Islet of Langerhans (tissue), 1 donor: ENCODE measurements at regions not wholly inside any gene's neighbourhood (a gene's known extent, or its start where the extent isn't known, plus 50 kb on each side); places are given as distances from the start of the nearest gene placed in this dataset.

Source experiments
- FAIRE-seq: peaks from one replicate; lab custom pipeline; 2011; peaks lifted over from hg19 to GRCh38; lab: Jason Lieb, UNC

DNA sequence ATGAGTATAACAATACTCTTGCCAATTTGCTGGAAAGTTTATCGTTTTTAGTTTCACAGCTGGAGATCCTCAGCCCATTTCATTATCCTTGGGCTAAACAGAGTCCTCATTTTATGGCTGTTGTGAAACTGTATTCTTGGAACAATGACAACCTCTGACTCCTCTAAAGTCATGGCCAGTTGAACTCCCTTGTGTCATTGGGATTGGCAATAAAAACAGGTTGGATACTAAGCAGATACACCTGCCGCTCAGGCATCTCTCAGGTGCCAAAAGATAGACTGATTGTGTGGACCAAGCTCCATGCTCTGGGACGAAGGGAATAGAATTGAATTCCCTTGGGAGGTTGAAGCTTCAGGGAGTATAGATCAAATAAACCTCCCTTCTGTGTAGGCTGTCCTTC lies 182.2 kb downstream of the WDR11 start:
- FAIRE-seq: no peak

DNA sequence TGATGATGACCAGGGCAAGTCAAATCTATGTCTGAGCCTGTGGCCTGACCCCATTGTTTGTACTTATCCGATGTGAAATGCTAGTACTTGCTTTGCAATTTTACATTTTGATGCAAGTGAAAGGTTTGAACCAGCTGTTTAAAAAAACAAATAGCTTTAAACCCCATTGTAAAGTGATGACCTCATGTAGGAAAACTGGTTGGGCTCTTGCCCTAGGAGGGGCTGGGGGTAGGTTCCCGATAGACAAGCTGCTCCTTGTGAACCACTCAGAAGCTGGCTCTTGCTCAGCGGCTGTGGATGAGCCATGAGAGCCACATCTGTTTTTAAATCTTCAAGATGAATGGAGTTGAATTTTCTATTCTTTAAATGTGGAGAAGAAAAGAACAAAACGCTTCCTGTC lies 185.3 kb downstream of the WDR11 start:
- no peak for FAIRE-seq

DNA sequence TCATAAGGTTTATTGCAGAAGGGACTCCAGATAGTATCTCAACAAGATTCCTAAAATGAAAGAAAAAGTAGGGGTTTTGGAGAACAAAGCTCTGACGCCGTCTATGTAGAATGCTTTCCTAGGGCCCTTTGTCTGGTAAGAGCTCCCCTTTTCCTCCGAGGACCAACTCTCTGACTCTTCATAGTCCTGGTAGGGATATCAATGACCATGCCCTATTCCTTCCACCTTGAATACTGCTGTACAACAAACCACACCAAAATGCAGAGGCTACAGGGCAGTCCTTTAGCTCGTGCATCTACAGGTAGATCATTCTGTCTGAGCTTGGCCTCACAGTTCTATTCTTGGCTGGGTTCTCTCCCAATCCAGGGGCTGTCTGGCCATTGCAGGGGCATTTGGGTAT lies 190.3 kb downstream of the WDR11 start:
- no peak for FAIRE-seq

DNA sequence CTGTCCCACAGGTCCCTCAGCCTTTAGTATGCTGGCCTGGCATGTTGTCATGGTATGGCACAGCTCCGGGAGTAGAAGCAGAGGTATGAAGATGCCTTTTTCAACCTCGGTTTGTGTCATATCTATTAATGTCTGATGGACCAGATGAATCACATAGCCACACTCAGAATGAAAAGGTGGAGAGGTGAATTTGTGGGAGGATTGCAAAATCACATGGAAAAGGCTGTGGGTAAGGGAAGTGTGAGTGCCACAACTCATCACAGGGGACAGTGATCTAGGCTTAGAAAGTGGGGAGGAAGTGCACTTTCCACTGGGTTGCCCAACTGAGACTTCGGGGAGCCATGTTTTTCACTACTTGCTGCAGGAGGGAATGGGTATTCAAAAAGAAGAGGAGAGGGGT lies 190.7 kb downstream of the WDR11 start:
- no peak for FAIRE-seq

DNA sequence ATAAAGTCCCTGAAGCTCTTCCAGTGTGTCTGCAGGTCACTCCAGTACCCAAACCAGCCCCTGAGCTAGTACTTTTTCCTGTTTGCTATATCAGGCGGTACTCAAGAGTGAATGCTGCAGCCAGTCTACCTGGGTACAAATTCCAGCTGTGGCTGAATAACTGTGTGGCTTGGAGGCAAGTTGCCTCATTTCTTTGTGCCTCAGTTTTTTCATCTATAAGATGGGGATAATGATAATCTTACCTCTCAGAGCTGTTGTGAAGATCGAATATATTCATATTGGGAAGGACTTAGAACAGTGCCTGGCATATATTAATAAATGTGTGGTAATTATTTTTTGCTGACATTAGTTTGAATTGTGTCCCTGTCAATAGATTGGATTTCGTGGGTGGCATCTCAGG lies 191.2 kb downstream of the WDR11 start:
- no peak for FAIRE-seq

DNA sequence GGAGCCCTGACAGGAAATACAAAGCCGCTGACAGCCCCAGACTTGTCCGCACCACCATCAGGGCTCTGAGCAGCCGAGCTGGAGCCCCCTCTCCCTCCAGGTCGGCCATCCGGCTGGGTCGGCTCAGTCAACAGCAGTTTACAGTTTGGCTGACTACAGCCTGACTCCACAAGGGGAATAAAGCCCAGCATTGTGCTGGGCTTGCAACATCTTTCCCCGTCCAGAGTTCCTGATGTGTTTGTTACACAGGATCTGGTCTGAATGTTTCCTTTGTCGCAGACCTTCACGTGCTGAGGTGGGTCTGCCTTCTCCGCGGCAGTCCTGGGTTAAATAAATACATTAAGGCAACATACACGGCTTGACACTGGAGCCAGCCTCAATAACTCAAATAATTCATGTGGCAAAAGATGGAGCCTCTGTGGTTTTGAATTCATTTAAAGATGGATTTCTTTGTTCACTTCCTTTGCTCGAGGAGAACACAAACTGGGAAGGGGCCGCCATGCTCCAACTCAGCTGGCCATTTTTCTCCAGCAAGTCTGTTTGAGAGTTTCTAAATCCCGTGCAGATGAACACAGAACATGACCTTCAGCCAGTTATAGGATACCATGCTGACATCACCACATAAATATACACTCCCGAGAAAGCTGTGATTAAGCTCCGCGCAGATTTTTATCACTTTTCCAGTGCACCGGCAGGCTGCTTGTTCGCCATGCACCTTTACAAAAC lies 192.1 kb downstream of the WDR11 start:
- no peak for FAIRE-seq

DNA sequence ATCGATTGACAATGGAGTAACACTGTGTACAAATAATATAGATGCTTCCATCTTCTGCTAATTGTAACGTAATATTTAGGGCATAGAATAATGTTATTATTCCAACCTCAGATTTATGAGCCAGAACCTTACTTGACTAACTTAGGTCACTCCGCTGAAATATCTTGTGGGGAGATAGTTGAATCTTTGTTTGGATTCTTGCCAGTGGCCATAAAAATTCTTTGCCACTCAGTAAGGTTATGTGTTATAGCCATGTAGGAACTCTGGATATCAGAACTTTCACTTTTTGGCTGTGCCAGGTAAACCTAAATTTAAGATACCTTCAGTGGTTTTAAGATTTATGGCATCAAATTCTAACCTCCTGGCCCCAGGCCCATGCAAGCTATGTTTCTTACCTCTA lies 197.6 kb downstream of the WDR11 start:
- no peak for FAIRE-seq

DNA sequence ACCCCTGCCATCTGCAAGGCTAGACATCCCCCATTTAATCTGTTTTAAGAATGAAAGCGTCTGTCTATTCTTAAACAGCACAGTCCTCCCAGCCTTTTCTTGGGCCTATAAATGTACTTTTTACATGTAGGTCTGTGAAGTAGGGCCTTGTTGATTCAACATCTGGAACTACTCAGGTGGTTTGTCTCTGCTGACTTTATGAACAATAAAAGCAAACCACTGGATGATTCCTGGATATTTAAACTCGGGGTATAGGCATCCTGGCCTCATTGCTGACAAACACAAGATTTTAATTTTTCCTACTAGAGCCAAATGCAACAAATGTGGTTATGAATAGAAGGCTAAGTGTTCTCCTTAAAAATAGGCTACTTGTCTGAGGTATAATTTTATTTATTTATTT lies 198.3 kb downstream of the WDR11 start:
- FAIRE-seq: no peak

DNA sequence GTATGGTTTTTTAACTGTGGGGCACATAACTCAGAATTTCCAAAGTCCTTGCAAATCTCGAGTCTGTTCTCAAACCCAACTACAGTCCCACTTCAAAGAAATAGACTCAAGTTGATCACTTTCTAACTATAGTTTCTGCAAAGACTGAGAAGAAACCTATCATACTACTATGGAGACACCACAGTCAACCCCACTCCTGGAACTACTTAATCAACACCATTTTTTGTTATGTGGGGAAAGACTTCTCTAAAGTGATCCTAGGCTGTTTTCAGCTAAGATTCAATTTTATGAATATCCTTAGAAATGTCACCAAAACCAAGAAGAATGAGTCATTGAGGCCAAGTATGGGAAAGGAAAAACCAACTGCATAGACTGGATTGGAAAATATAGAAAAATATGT lies 198.8 kb downstream of the WDR11 start:
- no peak for FAIRE-seq

DNA sequence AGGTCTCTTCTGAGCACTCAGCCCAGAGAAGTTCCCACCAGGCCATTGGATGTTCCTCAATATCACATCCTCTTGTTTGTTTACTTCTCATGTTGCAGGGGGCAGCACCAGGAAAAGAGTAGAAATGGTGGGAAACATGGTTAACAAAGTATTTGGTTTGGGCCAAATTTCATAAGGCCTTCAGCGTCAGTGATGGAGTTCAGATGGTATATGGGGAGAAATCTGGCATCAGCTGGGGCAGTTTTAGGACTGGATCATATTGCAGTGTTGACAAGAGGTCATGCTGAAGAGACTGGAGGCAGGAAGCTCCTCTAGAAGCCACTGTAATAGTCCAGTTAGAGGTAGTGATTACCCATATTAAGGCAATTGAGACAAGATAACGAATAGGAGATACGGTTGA lies 200.0 kb downstream of the WDR11 start:
- FAIRE-seq: no peak

DNA sequence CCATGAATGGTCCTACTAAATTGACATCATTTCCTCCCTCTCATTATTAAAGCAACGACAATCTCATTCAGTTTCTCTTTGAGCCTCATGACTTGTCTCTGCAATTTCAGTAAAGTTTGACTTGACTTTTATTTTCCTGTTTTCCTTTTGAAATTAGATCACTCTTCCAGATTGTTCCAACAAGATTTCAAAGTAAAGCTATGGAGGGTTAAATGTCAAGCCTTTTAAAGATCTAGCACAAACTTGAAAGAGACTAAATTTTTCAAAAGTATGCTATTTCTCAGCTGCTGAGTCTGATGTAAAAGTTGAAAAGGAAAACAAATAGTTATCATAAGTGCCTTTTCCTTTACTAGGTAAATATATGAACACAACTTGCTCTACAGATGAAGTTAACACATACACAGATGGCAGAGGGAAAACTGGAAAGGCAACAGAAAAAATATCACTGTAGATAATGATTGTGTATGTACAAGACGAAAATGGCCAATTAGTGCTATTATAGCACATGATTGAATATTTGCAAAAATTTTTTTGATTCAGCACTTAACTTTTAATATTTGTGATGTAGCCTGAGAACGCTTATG lies 200.6 kb downstream of the WDR11 start:
- no peak for FAIRE-seq

DNA sequence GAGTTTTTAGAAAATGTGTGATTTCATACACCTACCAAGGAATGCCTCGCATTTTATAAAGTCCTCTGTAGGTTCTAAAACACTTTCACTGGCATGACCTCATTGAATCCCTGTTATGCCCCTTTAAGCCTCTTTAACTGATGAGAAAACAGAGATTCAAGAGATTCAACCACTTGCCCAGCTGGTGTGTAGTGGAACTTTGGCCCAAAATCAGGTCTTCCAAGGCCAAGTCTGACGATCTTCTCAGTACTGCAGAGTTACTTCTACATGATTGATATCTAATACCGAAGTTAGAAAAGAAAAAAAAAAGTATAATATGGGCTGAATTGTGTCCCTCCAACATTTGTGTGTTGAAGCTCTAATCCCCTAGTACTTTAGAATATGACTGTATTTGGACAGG lies 202.0 kb downstream of the WDR11 start:
- FAIRE-seq: no peak

DNA sequence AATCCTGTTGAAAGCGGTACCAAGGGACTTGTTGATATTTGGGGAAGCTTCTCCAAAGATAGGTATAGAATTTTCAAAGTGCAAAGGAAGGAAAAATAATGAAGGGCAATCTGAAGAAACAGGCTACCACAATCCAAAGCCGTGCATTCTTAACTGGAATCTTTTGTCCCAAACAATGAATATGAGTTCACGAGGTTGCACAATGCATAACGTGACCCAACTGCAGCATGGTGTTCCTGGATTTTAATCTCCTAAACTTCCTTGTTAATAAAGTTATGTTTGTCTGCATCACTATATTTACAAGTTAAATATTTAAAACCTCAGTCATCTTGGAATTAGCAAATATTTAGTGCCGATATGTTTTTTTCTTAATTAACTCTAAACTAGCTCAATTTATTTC lies 203.7 kb downstream of the WDR11 start:
- no peak for FAIRE-seq

DNA sequence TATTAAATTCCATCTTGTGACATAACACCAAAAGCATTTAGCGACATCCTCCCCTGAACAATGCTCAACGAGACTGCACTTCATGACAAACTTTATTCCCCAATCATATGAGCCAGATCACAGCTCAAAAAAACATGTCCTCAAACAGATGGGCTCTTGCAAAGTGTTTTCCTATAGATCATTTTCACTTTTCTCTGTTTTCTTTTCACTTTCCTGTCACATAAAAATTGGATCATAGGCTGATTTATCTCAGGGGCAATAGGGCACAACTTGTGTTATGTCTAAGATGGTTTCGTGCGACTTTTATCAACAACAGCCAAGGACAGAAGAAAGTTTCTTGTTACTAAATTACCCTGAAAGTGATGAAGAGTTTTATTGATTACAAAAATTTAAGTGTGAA lies 206.1 kb downstream of the WDR11 start:
- FAIRE-seq: no peak

DNA sequence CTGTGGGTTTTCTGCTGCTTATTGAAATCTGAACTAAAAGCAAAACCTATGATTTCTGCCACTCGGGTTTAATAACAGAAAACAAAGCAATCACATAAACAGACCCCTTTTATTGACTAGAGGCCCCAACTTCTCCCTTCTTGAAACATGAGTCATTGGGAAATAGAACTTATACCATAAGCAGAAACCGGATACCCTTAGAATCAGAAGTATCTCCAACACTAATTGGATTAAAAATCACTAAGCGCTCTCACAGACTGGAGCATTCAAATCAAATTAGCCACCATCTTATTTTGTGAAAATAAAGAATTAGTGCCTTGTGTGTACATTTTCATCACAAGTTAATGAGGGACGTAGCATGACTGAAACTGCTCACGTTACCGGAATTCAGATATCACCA lies 206.9 kb downstream of the WDR11 start:
- no peak for FAIRE-seq

DNA sequence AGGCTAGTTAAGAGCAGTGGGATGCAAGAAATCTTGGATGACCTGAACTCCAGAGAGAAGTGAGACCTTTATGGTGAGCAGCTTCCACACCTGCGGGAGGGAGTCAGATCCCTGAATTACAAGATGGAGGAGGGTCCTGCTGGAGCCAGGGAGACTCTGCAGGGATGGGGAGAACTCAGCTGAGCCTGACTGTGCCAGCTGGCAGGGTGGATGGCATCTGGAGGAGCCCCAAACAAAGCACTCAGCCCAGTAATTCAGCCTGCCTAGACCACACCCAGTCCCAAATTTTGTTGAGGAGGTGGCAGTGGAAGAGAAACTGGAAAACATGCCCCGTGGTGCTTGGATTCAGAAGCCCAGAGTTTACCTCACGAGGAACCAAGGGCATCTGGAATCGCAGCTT lies 208.2 kb downstream of the WDR11 start:
- no peak for FAIRE-seq

DNA sequence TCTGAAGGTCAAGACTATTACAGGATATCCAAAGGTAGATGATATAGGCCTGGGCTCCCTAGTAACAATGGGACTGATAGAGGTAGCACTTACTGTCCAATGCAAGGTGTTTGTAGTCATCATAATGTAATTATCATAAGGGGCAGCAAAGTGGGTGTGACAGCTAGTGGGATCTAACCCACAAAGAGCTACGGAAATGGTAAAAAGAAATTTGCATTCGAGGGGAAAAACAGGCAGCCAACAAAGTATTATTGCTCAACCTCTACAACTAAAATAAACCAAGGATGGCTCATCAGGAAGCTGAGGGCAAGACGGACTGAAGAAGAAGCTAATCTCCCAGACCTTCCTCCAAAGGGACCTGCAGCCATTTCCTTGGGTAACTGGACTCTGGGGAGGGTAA lies 211.0 kb downstream of the WDR11 start:
- no peak for FAIRE-seq

DNA sequence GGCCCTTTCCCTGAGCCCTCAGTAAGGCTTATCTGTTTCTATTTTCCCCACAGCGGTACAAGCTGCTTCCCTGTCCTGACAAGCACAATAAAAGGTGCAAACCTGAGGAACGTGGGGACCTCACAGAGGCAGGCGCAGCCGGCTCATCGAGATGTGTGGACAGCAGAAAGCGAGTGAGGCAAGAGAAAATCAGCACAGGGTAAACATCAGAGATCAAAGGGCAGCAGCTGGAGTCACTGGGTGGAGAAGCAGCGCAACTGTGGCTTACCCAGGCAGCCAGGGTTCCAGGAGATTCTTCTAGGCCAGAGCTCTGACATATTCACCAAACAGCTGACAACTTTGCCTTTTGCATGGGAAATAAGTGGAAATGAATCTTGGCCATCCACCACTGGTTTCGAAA lies 212.6 kb downstream of the WDR11 start:
- no peak for FAIRE-seq

DNA sequence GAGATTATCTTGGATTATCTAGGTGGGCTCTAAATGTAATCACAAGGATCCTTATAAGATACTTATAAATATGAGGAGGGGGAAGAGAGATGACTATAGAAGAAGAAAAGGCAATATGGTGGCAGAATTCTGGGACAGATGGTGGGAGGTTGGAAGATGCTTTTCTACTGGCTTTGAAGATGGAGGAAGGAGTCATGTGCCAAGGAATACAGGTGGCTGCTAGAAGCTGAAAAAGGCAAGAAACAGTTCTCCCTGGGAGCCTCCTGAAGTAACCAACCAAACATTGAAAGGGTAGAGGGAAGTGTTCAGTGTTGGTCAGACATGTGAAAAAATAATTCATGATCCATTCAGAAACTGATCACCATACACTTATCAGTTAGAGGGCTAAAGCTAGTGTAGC lies 213.3 kb downstream of the WDR11 start:
- no peak for FAIRE-seq

DNA sequence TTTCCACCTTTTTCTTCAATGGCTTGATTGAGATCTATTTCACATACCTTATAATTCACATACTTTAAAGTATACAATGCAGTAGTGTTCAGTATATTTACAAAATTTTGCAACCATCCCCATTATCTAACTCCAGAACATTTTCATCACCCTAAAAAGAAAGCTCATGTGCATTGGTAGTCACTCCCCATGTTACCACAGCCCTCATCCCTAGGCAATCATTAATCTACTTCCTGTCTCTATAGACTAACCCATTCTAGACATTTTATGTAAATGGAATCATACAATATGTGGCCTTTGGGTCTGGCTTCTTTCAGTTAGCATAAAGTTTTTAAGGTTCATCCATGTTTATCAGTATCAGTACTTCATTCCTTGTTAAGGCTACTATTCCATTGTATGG lies 214.2 kb downstream of the WDR11 start:
- no peak for FAIRE-seq

DNA sequence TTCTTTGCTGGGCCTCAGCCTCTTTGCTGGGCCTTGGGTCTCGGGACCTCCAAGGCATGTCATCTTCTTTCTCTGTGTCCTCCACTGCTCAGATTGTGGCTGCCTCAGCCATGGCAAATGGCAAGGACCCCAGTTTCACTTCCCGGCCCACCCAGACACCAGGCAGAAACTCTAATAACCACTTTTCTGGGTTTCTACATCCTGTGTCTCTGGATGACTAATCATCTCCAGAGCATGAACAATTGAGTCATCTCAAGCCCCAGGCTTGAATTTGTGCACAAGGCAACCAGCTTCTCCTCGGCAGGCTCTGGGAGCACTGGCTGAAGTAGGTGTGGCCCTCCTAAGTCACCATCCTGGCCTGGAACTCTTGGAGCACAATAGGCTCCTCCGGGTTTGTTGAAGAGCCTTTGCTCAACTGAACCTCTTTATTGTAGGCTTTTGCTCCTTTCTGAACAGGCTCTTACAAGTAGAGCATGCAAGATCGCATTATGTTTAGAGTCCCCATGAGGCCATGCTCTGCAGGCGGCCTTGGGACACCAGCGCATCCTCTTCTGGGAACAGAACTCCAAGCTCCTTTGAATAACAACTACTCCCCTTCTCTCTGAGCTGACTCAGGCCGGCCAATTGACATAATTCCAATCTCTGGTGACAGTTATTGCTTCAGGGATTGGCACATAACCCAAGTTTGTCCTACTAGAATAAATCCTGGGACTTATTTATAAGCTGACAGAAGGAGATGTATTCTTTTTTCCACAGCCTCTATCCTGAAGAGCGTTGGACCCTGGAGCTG lies 218.1 kb downstream of the WDR11 start:
- FAIRE-seq: no peak

DNA sequence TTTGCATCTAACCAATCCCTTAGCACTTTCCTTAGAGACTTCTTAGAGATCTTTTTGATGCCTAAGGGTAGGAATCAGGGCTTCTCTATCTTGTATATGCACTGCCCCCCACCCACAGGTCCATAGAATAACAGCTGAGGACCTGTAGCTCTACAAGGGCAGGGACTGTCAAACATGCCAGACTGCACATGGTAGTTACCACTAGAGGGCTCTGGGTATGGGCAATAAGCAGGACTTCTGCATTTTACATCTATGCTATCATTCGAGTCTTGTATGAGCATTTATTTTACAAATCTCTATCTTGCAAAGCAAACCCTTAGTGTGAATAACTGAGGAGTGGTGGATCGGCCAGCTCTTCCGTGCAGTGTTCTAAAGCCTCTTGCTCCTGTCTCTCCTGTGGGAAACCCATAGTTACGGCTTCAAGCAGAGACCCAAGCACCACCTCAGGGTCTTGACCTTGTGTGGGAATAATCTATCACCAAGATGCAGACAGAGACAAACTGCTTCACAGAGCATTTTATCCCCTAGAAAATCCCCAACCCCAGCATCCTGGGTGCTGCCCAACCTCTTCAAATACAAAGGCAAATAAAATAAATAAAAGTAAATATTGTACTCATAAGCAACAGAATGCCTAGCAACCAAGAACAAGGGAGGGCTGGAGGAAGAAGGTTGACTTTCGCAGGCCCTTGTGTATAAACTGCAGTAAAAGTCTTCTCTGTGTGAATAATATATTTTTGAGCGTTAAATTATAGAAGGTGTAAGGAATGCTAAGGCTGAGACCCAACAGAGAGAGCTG lies 219.3 kb downstream of the WDR11 start:
- no peak for FAIRE-seq

DNA sequence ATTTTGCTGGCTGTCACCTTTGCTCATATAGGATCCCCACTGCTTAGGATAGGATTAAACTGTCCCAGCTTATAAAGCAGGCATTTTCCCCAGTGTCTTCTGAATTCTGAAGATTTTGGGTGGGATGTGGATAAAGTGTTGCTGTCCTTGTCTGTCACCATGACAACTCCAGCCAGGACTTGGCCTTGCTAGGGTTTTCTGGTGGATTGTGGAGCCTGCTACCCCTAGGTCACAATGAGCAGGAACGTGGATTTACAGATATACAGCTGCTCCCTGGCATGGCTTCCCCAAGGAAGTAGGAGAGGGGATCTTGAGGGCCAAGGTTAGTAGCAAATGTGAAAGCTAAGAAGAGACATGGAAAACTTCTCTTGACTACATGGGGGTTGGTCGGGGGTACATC lies 220.7 kb downstream of the WDR11 start:
- no peak for FAIRE-seq
